Upper lobe of left lung (tissue), 6 donors: ENCODE measurements at regions not wholly inside any gene's neighbourhood (a gene's known extent, or its start where the extent isn't known, plus 50 kb on each side); places are given as distances from the start of the nearest gene placed in this dataset.

Experiments used
- ATAC-seq, 2 donors: fragments of 200-7000 bp; cut with Tn5 transposase; one replicate each; pipeline ENCODE4 v1.9.1; 2022; ENCODE audit warnings: mild to moderate bottlenecking in 2 of 2, moderate library complexity in 2 of 2; ENCODE audit not compliant: low FRiP score in 2 of 2
- DNase-seq, 2 donors: peaks; one replicate each; pipeline ENCODE4 v3.0.0-alpha.2; 2019 to 2020
- H3K27ac ChIP-seq, 4 donors: fragments of 200-600 bp; sonication (generic); one replicate each; pipeline ENCODE4 v1.5.1; 2016 to 2019
- H3K27me3 ChIP-seq, 4 donors: fragments of 200-600 bp; sonication (generic); one replicate each; pipeline ENCODE4 v1.5.1; 2017 to 2019
- H3K36me3 ChIP-seq, 4 donors: fragments of 200-600 bp; sonication (generic); one replicate each; pipeline ENCODE4 v1.5.1; 2016 to 2019
- H3K4me1 ChIP-seq, 4 donors: fragments of 200-600 bp; sonication (generic); one replicate each; pipeline ENCODE4 v1.5.1; 2018 to 2019
- H3K4me3 ChIP-seq, 4 donors: fragments of 200-600 bp; sonication (generic); one replicate each; pipeline ENCODE4 v1.5.1; 2017 to 2019; ENCODE audit warnings: mild to moderate bottlenecking in 2 of 4, moderate library complexity in 1 of 4
- H3K9me3 ChIP-seq, 4 donors: fragments of 200-600 bp; sonication (generic); one replicate each; pipeline ENCODE4 v1.5.1; 2018 to 2019
- CTCF ChIP-seq, 6 experiments: fragments of 450-650 bp in 4 of 6; fragments of 200-600 bp in 2 of 6; sonication (generic) in 2 of 6; IDR thresholded peaks; one replicate each; pipeline ENCODE4 v1.5.1; 2016 to 2019; ENCODE audit warnings: antibody characterized with exemption in 6 of 6
- EP300 ChIP-seq, 4 donors: sonication (generic); formaldehyde crosslinking; IDR thresholded peaks; one replicate each; pipeline ENCODE4 v1.5.1; 2017; ENCODE audit warnings: antibody characterized with exemption in 4 of 4, control low read depth in 2 of 4
- POLR2A ChIP-seq, 4 donors: fragments of 450-650 bp; IDR thresholded peaks; one replicate each; pipeline ENCODE4 v1.5.1; 2016 to 2017; ENCODE audit warnings: antibody characterized with exemption in 4 of 4, mild to moderate bottlenecking in 2 of 4
- POLR2AphosphoS5 ChIP-seq, 2 donors: sonication (generic); formaldehyde crosslinking; IDR thresholded peaks; one replicate each; pipeline ENCODE4 v1.5.1; 2017; ENCODE audit warnings: antibody characterized with exemption in 2 of 2
- WGBS, 2 donors: methylation state at CpG; one replicate each; pipeline ENCODE4 v1.1.5; 2017 to 2018; 5-methylcytosine and 5-hydroxymethylcytosine counted together
- donor health status: DM: no; HTN: no; CAD: no; lungs with moderate emphysema.
- donor health status: DM: no; HTN: yes; CAD: no; lungs with severe emphysema.

- ATAC-seq = no peak
- Histone ChIP-seq H3K27ac (no peak overlapping the region), H3K4me1 (peaks cover 0 to 4% (median 2%) of the 10 kb centered on the region in 4 donors), H3K36me3 (no peaks in the 10 kb centered on the region), H3K9me3 (no peaks in the 10 kb centered on the region), H3K4me3 (no peak overlapping the region), H3K27me3 (no peaks in the 10 kb centered on the region)
- DNase-seq = no peak
- WGBS, 2 donors = 67 to 75% methylated on average over 1 of the region's 1 CpG
- no peak for TF ChIP-seq CTCF (IDR thresholded peaks at IDR 0.05)
- TF ChIP-seq POLR2A (IDR thresholded peaks at IDR 0.05) = no peak
These were observed 139.8 kb upstream of the DLX2 start for GRCh38 chr2:172242471-172242870.

- ATAC-seq (peak; percentile 36 to 62), DNase-seq (peak in 1 of 2 donors; percentile 75)
- Histone ChIP-seq H3K36me3 (no peaks in the 10 kb centered on the region), H3K27me3 (no peaks in the 10 kb centered on the region), H3K4me1 (peaks cover 0 to 4% (median 2%) of the 10 kb centered on the region in 4 donors), H3K9me3 (no peaks in the 10 kb centered on the region), H3K27ac (no peak overlapping the region), H3K4me3 (no peak overlapping the region)
- 58 to 79% methylated on average over 1 of the region's 1 CpG for WGBS, 2 donors
- no peak for TF ChIP-seq EP300 (IDR thresholded peaks at IDR 0.05)
- no peak for TF ChIP-seq POLR2A (IDR thresholded peaks at IDR 0.05)
- no peak for TF ChIP-seq CTCF (IDR thresholded peaks at IDR 0.05)
- TF ChIP-seq POLR2AphosphoS5 (IDR thresholded peaks at IDR 0.05) = no peak
These were observed 140.3 kb upstream of the DLX2 start for GRCh38 chr2:172242961-172243360.

GRCh38 chr2:172244419-172245130, 141.9 kb upstream of the DLX2 start:
- no peaks in the 10 kb centered on the region for H3K27me3 ChIP-seq
- TF ChIP-seq EP300 (IDR thresholded peaks at IDR 0.05) = no peak
- no peak overlapping the region for H3K27ac ChIP-seq
- peaks cover 0 to 4% (median 2%) of the 10 kb centered on the region in 4 donors for H3K4me1 ChIP-seq
- DNase-seq (no peak), ATAC-seq (no peak)
- H3K36me3 ChIP-seq = no peaks in the 10 kb centered on the region
- H3K9me3 ChIP-seq = no peaks in the 10 kb centered on the region
- 91 to 93% methylated on average over 3 of the region's 3 CpGs for WGBS, 2 donors
- no peak overlapping the region for H3K4me3 ChIP-seq

- WGBS, 2 donors = 71 to 76% methylated on average over 4 of the region's 4 CpGs
- H3K27me3 ChIP-seq = no peaks in the 10 kb centered on the region
- H3K36me3 ChIP-seq = no peaks in the 10 kb centered on the region
- no peak for TF ChIP-seq POLR2AphosphoS5 (IDR thresholded peaks at IDR 0.05)
- no peak for TF ChIP-seq POLR2A (IDR thresholded peaks at IDR 0.05)
- no peak for TF ChIP-seq EP300 (IDR thresholded peaks at IDR 0.05)
- TF ChIP-seq CTCF (IDR thresholded peaks at IDR 0.05) = no peak
- peaks cover 0 to 10% (median 6%) of the 10 kb centered on the region in 4 donors for H3K4me1 ChIP-seq
- H3K27ac ChIP-seq = no peak overlapping the region
- H3K4me3 ChIP-seq = no peak overlapping the region
- no peak for DNase-seq
- ATAC-seq = no peak
- H3K9me3 ChIP-seq = no peaks in the 10 kb centered on the region
These were observed 143.9 kb upstream of the DLX2 start for GRCh38 chr2:172246649-172247048.

GRCh38 chr2:172247203-172247602, 144.5 kb upstream of the DLX2 start:
- TF ChIP-seq POLR2A (IDR thresholded peaks at IDR 0.05) = no peak
- TF ChIP-seq CTCF (IDR thresholded peaks at IDR 0.05) = no peak
- no peak for TF ChIP-seq EP300 (IDR thresholded peaks at IDR 0.05)
- no peak for TF ChIP-seq POLR2AphosphoS5 (IDR thresholded peaks at IDR 0.05)
- H3K36me3 ChIP-seq = no peaks in the 10 kb centered on the region
- H3K4me1 ChIP-seq = peaks cover 0 to 13% (median 6%) of the 10 kb centered on the region in 4 donors
- no peak overlapping the region for H3K27ac ChIP-seq
- ATAC-seq (no peak), DNase-seq (no peak)
- WGBS, 2 donors = 83 to 94% methylated on average over 3 to 6 of the region's 6 CpGs
- H3K27me3 ChIP-seq = no peaks in the 10 kb centered on the region
- no peaks in the 10 kb centered on the region for H3K9me3 ChIP-seq
- H3K4me3 ChIP-seq = no peak overlapping the region
